Transverse colon (tissue), 4 donors: ENCODE measurements at regions not wholly inside any gene's neighbourhood (a gene's known extent, or its start where the extent isn't known, plus 50 kb on each side); places are given as distances from the start of the nearest gene placed in this dataset.

ENCODE experiments used
- DNase-seq: peaks from one replicate; pipeline ENCODE4 v3.0.0-alpha.2; 2019
- H3K27ac ChIP-seq, 4 donors: fragments of 200-600 bp; sonication (generic); 2 replicates each; pipeline ENCODE4 v1.5.1; 2016 to 2018; ENCODE audit warnings: inconsistent platforms in 4 of 4
- H3K27me3 ChIP-seq: fragments of 200-600 bp; sonication (generic); 2 replicates; pipeline ENCODE4 v1.5.1; 2017; ENCODE audit warnings: inconsistent platforms
- H3K36me3 ChIP-seq, 4 donors: fragments of 200-600 bp; sonication (generic); 2 replicates each; pipeline ENCODE4 v1.5.1; 2017 to 2019; ENCODE audit warnings: inconsistent platforms in 4 of 4
- H3K4me1 ChIP-seq, 4 donors: fragments of 200-600 bp; sonication (generic); 2 replicates each; pipeline ENCODE4 v1.5.1; 2017 to 2020; ENCODE audit warnings: inconsistent platforms in 4 of 4
- H3K4me3 ChIP-seq, 4 donors: fragments of 200-600 bp; sonication (generic); 1 replicate in 1 of 4; 2 replicates in 3 of 4; pipeline versions ENCODE4 v1.5.1 to v1.6.1; 2017 to 2019; ENCODE audit warnings: inconsistent platforms in 4 of 4
- H3K9me3 ChIP-seq, 2 donors: fragments of 200-600 bp; sonication (generic); 2 replicates each; pipeline ENCODE4 v1.5.1; 2017 to 2019; ENCODE audit warnings: inconsistent platforms in 2 of 2
- CTCF ChIP-seq, 5 experiments: fragments of 200-600 bp in 3 of 5; fragments of 450-650 bp in 2 of 5; sonication (generic) in 3 of 5; IDR thresholded peaks; 1 replicate in 2 of 5; 2 replicates in 3 of 5; pipeline ENCODE4 v1.5.1; 2016 to 2017; ENCODE audit warnings: antibody characterized with exemption in 5 of 5, inconsistent platforms in 3 of 5, mild to moderate bottlenecking in 2 of 5, moderate library complexity in 1 of 5
- EP300 ChIP-seq: sonication (generic); formaldehyde crosslinking; IDR thresholded peaks from one replicate; pipeline ENCODE4 v1.6.1; 2017; ENCODE audit warnings: antibody characterized with exemption, low read depth
- POLR2A ChIP-seq: fragments of 450-650 bp; IDR thresholded peaks from one replicate; pipeline ENCODE4 v1.6.1; 2016; ENCODE audit warnings: antibody characterized with exemption, mild to moderate bottlenecking, moderate library complexity
- POLR2AphosphoS5 ChIP-seq, 3 donors: sonication (generic); formaldehyde crosslinking; IDR thresholded peaks; one replicate each; pipeline ENCODE4 v1.6.1; 2016; ENCODE audit warnings: antibody characterized with exemption in 3 of 3
- WGBS, 2 donors: methylation state at CpG; one replicate each; pipeline ENCODE4 v1.1.5; 2018; ENCODE audit warnings: low coverage in 1 of 2; 5-methylcytosine and 5-hydroxymethylcytosine counted together
- in situ Hi-C, 4 donors: fragments of 200-750 bp; cut with MboI; loops; one replicate each; pipeline versions ENCODE4 v1.15.0 to v1.15.1; 2017; ENCODE audit warnings: low sequenced_read_pairs in 3 of 4, low pct_ligation_motif_present in 1 of 4, low pct_unique_long_range_greater_than_20kb in 1 of 4
- intact Hi-C: fragments of 100-400 bp; cut with DNase I; formaldehyde crosslinking; loops from one replicate; pipeline ENCODE4 v1.15.1; 2023; ENCODE audit warnings: low total_unique reads

GRCh38 chr11:69243496-69244200 lies 50.3 kb upstream of the MYEOV start:
- H3K27me3 ChIP-seq, result no peaks in the 10 kb centered on the region
- in situ Hi-C loops (loop anchor here in 1 of 4 donors (25.0 kb wide), 1 partner anchor 106 kb away; no protein-coding TSS in a partner anchor), intact Hi-C loops (no loop called here)
- H3K4me1 ChIP-seq, result no peaks in the 10 kb centered on the region
- no peaks in the 10 kb centered on the region for H3K9me3 ChIP-seq
- H3K27ac ChIP-seq, result no peak overlapping the region
- H3K36me3 ChIP-seq, result no peaks in the 10 kb centered on the region
- DNase-seq, result no peak
- no peak overlapping the region for H3K4me3 ChIP-seq
- WGBS, 2 donors, result 91% methylated on average over 1 of the region's 1 CpG; no CpG with 5 or more reads in 1 of the 2 donors
- TF ChIP-seq CTCF (IDR thresholded peaks at IDR 0.05), result no peak
- no peak for TF ChIP-seq POLR2A
- TF ChIP-seq POLR2AphosphoS5 (IDR thresholded peaks at IDR 0.05), result no peak
- no peak for TF ChIP-seq EP300
